Spleen (tissue), 11 donors: ENCODE measurements at regions not wholly inside any gene's neighbourhood (a gene's known extent, or its start where the extent isn't known, plus 50 kb on each side); places are given as distances from the start of the nearest gene placed in this dataset.
"Not testable (repeated sequence)": the region's sequence is repeated elsewhere in the genome, so short reads cannot be mapped to it uniquely, and the experiment has no call there.

Experiments
- DNase-seq: peaks from one replicate; pipeline ENCODE4 v3.0.0-alpha.2; 2020
- H3K27ac ChIP-seq, 8 donors: fragments of 200-600 bp; sonication (generic) in 7 of 8; 1 replicate in 4 of 8; 2 replicates in 4 of 8; pipeline versions ENCODE4 v1.5.0 to v1.8.0; 2016 to 2021; ENCODE audit warnings: inconsistent platforms in 4 of 8, mild to moderate bottlenecking in 4 of 8, moderate library complexity in 1 of 8
- H3K27me3 ChIP-seq, 7 donors: fragments of 200-600 bp; sonication (generic) in 6 of 7; replicated peaks in 1 of 7; 1 replicate in 4 of 7; 2 replicates in 3 of 7; pipeline versions ENCODE4 v1.5.0 to v1.8.0; 2016 to 2021; ENCODE audit warnings: inconsistent platforms in 3 of 7, mild to moderate bottlenecking in 1 of 7
- H3K36me3 ChIP-seq, 6 donors: fragments of 200-600 bp; sonication (generic) in 5 of 6; 1 replicate in 4 of 6; 2 replicates in 2 of 6; pipeline versions ENCODE4 v1.5.0 to v1.8.0; 2016 to 2021; ENCODE audit warnings: inconsistent platforms in 2 of 6
- H3K4me1 ChIP-seq, 6 donors: fragments of 200-600 bp; sonication (generic) in 5 of 6; 1 replicate in 3 of 6; 2 replicates in 3 of 6; pipeline versions ENCODE4 v1.5.0 to v1.8.0; 2016 to 2021; ENCODE audit warnings: inconsistent platforms in 3 of 6
- H3K4me3 ChIP-seq, 8 donors: fragments of 200-600 bp; sonication (generic) in 7 of 8; 1 replicate in 4 of 8; 2 replicates in 4 of 8; pipeline versions ENCODE4 v1.5.0 to v1.8.0; 2016 to 2021; ENCODE audit warnings: inconsistent platforms in 4 of 8, mild to moderate bottlenecking in 4 of 8, moderate library complexity in 2 of 8
- H3K9me3 ChIP-seq, 8 donors: fragments of 200-600 bp; sonication (generic) in 7 of 8; 1 replicate in 4 of 8; 2 replicates in 4 of 8; pipeline versions ENCODE4 v1.5.0 to v1.8.0; 2016 to 2021; ENCODE audit warnings: inconsistent platforms in 4 of 8
- POLR2A ChIP-seq, 3 donors: fragments of 450-650 bp; IDR thresholded peaks; one replicate each; pipeline ENCODE4 v1.5.1; 2017; ENCODE audit warnings: antibody characterized with exemption in 3 of 3, mild to moderate bottlenecking in 1 of 3
- POLR2AphosphoS5 ChIP-seq, 3 donors: sonication (generic); formaldehyde crosslinking; IDR thresholded peaks; one replicate each; pipeline ENCODE4 v1.5.1; 2017; ENCODE audit warnings: antibody characterized with exemption in 3 of 3
- WGBS, 5 donors: extraction: QIAGEN DNeasy Blood & Tissue Kit in 3 of 5; methylation state at CpG; one replicate each; pipeline versions ENCODE4 v1.1.5 to v1.1.7; 2013 to 2018; 5-methylcytosine and 5-hydroxymethylcytosine counted together
- intact Hi-C: fragments of 100-400 bp; cut with DNase I; formaldehyde crosslinking; loops from one replicate; pipeline ENCODE4 v1.15.0; 2023; ENCODE audit warnings: low total_unique reads
- TF ChIP-seq, protein P1 (sequence below), 11 experiments: fragments of 200-600 bp in 7 of 11; fragments of 450-650 bp in 4 of 11; sonication (generic) in 4 of 11; IDR thresholded peaks in 8 of 11; conservative IDR thresholded peaks in 3 of 11; 1 replicate in 7 of 11; 2 replicates in 4 of 11; pipeline versions ENCODE4 v1.4.0 to v1.8.0; 2016 to 2021; ENCODE audit warnings: antibody characterized with exemption in 11 of 11, inconsistent platforms in 4 of 11, mild to moderate bottlenecking in 1 of 11
- donor health status: healthy with polysubstance abuse.
- donor health status: DM: no; HTN: no; CAD: no; lungs with moderate emphysema.
- donor health status: DM: no; HTN: no; CAD: no.
- donor health status: Bipolar disorder and iron deficiency.
- donor health status: healthy.
- donor health status: DM: no; HTN: no; CAD: no.
- donor health status: DM: yes; HTN: yes; CAD: no.

DNA sequence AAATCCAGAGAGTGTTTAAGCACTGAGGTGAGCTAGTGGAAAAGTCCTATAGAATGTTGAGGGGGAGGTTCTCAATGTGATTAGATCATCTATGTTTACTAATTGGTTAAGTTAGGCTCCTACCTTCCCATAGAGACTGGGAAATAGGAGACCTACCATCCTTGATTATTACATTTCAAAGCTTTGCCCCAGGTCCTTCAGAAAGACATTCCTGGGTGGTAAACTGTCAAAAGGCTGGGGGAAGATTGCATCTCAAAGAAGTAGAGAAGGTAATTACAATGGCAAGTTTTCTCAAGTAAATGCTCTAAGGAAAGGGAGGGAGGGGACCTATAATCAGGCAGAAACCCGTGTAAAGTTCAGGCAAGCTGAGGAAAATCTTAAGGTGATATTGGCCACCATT, 247.8 kb upstream of the SMIM30 start:
- 3 to 24% (median 8%) methylated on average over 1 of the region's 1 CpG for WGBS, 5 donors
- no peaks in the 10 kb centered on the region for H3K27me3 ChIP-seq
- no peaks in the 10 kb centered on the region for H3K36me3 ChIP-seq
- no peak overlapping the region for H3K27ac ChIP-seq
- no peaks in the 10 kb centered on the region for H3K9me3 ChIP-seq
- DNase-seq: no peak
- no peaks in the 10 kb centered on the region for H3K4me1 ChIP-seq
- intact Hi-C loops: no loop called here
- H3K4me3 ChIP-seq: no peak overlapping the region
- TF ChIP-seq POLR2AphosphoS5 (IDR thresholded peaks at IDR 0.05): no peak
- TF ChIP-seq, protein P1, sequence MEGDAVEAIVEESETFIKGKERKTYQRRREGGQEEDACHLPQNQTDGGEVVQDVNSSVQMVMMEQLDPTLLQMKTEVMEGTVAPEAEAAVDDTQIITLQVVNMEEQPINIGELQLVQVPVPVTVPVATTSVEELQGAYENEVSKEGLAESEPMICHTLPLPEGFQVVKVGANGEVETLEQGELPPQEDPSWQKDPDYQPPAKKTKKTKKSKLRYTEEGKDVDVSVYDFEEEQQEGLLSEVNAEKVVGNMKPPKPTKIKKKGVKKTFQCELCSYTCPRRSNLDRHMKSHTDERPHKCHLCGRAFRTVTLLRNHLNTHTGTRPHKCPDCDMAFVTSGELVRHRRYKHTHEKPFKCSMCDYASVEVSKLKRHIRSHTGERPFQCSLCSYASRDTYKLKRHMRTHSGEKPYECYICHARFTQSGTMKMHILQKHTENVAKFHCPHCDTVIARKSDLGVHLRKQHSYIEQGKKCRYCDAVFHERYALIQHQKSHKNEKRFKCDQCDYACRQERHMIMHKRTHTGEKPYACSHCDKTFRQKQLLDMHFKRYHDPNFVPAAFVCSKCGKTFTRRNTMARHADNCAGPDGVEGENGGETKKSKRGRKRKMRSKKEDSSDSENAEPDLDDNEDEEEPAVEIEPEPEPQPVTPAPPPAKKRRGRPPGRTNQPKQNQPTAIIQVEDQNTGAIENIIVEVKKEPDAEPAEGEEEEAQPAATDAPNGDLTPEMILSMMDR (IDR thresholded peaks at IDR 0.05 in 8 of 11, conservative IDR thresholded peaks at IDR 0.05 in 3 of 11): no peak
- no peak for TF ChIP-seq POLR2A (IDR thresholded peaks at IDR 0.05)

DNA sequence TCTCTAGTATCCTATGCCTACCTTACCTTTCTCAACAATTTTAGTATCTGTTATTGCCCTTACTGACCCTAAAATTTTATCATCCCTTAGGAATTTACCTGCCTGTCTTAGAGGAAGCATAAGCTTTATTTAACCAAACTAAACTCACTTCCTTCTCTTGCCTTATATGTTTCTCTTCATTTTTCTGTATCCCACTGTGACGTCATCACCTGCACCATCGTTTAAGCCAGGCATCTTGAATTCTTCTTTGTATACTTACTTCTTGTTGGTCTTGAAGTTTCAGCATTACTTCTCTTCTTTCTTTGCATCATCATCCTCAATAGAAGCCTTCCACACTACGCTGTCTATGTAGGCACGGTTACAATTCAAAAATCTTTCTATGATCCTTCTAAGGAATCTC, 231.0 kb upstream of the SMIM30 start:
- Histone ChIP-seq H3K9me3 (peaks cover 0 to 13% (median 0%) of the 10 kb centered on the region in 8 donors), H3K27me3 (no peaks in the 10 kb centered on the region), H3K36me3 (no peaks in the 10 kb centered on the region), H3K4me3 (no peak overlapping the region), H3K27ac (no peak overlapping the region), H3K4me1 (no peaks in the 10 kb centered on the region)
- WGBS, 5 donors: 82 to 87% (median 85%) methylated on average over 4 of the region's 4 CpGs
- no peak for DNase-seq
- intact Hi-C loops: no loop called here
- TF ChIP-seq POLR2AphosphoS5 (IDR thresholded peaks at IDR 0.05) (no peak), POLR2A (IDR thresholded peaks at IDR 0.05) (no peak)
- TF ChIP-seq, protein P1 (IDR thresholded peaks at IDR 0.05 in 8 of 11, conservative IDR thresholded peaks at IDR 0.05 in 3 of 11): no peak

DNA sequence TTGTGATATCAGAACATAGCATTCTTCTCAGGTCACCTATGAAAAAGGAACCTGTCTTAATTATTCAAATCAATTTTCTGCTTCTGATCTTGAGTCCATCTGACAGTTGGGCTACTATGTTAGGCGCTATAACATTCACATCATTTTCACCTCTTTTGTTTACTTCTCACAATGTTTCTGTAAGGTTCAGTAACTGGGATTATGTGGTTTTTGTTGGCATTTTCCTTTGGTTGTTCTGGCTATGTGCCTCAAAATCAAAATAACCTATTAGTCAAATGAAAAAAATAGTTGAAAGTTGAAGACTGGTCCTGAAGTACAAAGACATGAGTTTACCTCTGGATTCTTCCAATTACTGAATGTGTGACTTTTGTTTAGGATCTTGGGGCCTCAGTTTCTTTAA, 221.3 kb upstream of the SMIM30 start:
- Histone ChIP-seq H3K27ac (no peak overlapping the region), H3K4me3 (no peak overlapping the region), H3K4me1 (no peaks in the 10 kb centered on the region), H3K9me3 (peaks cover 0 to 14% (median 0%) of the 10 kb centered on the region in 8 donors), H3K36me3 (no peaks in the 10 kb centered on the region), H3K27me3 (no peaks in the 10 kb centered on the region)
- intact Hi-C loops: no loop called here
- WGBS, 5 donors: 74 to 91% (median 85%) methylated on average over 1 of the region's 1 CpG
- TF ChIP-seq, protein P1 (IDR thresholded peaks at IDR 0.05 in 8 of 11, conservative IDR thresholded peaks at IDR 0.05 in 3 of 11): no peak
- TF ChIP-seq POLR2A (IDR thresholded peaks at IDR 0.05): no peak
- TF ChIP-seq POLR2AphosphoS5 (IDR thresholded peaks at IDR 0.05): no peak
- no peak for DNase-seq

DNA sequence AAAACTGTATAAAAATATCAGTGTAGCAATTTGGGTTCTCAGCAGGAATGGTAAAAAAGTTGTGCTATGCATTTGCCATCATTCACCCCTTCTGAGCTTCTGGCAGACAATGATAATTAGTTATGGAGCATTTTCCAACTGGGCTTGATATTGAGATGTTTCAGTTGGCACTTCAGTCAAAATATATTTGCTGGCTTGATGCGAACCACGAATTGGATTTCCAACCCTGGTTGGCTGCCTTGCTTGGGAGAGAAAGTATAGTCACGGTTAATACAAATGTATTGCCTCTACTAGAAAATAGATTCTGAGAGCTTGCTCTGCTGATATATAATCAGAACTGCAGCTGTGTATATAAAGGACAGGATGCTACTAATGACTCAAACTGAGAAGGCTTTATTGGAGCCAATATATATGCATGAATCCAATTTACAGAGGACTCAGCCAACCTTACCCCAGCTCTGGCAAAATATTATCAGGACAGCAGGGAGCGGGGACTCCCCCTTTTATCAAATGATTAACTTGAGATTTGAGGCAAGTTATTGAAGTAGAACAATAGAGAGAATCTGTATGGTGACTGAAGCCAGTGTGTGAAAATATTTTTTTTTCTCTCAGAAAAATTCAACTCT, 219.8 kb upstream of the SMIM30 start:
- WGBS, 5 donors: 79 to 89% (median 86%) methylated on average over 4 of the region's 4 CpGs

DNA sequence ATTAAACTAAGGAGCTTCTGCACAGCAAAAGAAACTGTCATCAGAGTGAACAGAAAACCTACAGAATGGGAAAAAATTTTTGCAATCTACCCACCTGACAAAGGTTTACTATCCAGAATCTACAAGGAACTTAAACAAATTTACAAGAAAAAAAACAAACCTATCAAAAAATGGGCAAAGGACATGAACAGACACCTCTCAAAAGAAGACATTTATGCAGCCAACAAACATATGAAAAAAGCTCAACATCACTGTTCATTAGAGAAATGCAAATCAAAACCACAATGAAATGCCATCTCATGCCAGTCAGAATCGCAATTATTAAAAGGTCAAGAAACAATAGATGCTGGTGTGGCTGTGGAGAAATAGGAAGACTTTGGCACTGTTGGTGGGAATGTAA, 218.5 kb upstream of the SMIM30 start:
- intact Hi-C loops, H3K27ac ChIP-seq, H3K27me3 ChIP-seq, DNase-seq, H3K4me1 ChIP-seq, H3K36me3 ChIP-seq, H3K4me3 ChIP-seq: not testable (repeated sequence)
- WGBS, 5 donors: 81 to 98% (median 90%) methylated on average over 1 of the region's 1 CpG
- peaks cover 0 to 19% (median 0%) of the 10 kb centered on the region in 8 donors for H3K9me3 ChIP-seq

More for the DNA sequence above, 219.8 kb upstream of the SMIM30 start:
- intact Hi-C loops: no loop called here
- Histone ChIP-seq H3K27me3 (no peaks in the 10 kb centered on the region), H3K9me3 (peaks cover 0 to 14% (median 0%) of the 10 kb centered on the region in 8 donors), H3K4me1 (no peaks in the 10 kb centered on the region), H3K36me3 (no peaks in the 10 kb centered on the region), H3K27ac (no peak overlapping the region), H3K4me3 (no peak overlapping the region)
- no peak for DNase-seq
- TF ChIP-seq POLR2AphosphoS5 (IDR thresholded peaks at IDR 0.05): no peak
- TF ChIP-seq, protein P1 (IDR thresholded peaks at IDR 0.05 in 8 of 11, conservative IDR thresholded peaks at IDR 0.05 in 3 of 11): no peak
- no peak for TF ChIP-seq POLR2A (IDR thresholded peaks at IDR 0.05)
